Nephron (organoid): ENCODE measurements at regions not wholly inside any gene's neighbourhood (a gene's known extent, or its start where the extent isn't known, plus 50 kb on each side); places are given as distances from the start of the nearest gene placed in this dataset.
A peak's percentile ranks its signal among the peaks of the same experiment; 100 is the strongest.

Experiments
- H3K27ac Mint-ChIP-seq, 3 experiments: 2 replicates each; pipeline ENCODE4 v1.8.0; 2020; ENCODE audit warnings: mixed read lengths in 3 of 3, mild to moderate bottlenecking in 2 of 3, moderate library complexity in 1 of 3
- H3K27me3 Mint-ChIP-seq: 2 replicates; pipeline ENCODE4 v1.8.0; 2021; ENCODE audit warnings: low read depth, mild to moderate bottlenecking, moderate library complexity, mixed read lengths
- H3K36me3 Mint-ChIP-seq: 2 replicates; pipeline ENCODE4 v1.8.0; 2020; ENCODE audit warnings: low read depth, mixed read lengths
- H3K4me1 Mint-ChIP-seq: 2 replicates; pipeline ENCODE4 v1.8.0; 2020; ENCODE audit warnings: mixed read lengths
- H3K4me3 Mint-ChIP-seq, 3 experiments: 2 replicates each; pipeline ENCODE4 v1.8.0; 2020; ENCODE audit warnings: mild to moderate bottlenecking in 3 of 3, mixed read lengths in 3 of 3, moderate library complexity in 2 of 3
- H3K9me3 Mint-ChIP-seq: 2 replicates; pipeline ENCODE4 v1.8.0; 2020; ENCODE audit warnings: mixed read lengths
- TF ChIP-seq, protein P1 (sequence below), 3 experiments: fragments of 200-600 bp; sonication (generic); IDR thresholded peaks; one replicate each; pipeline ENCODE4 v1.5.0; 2021; ENCODE audit warnings: antibody characterized with exemption in 3 of 3; ENCODE audit not compliant: unreplicated experiment in 3 of 3

DNA sequence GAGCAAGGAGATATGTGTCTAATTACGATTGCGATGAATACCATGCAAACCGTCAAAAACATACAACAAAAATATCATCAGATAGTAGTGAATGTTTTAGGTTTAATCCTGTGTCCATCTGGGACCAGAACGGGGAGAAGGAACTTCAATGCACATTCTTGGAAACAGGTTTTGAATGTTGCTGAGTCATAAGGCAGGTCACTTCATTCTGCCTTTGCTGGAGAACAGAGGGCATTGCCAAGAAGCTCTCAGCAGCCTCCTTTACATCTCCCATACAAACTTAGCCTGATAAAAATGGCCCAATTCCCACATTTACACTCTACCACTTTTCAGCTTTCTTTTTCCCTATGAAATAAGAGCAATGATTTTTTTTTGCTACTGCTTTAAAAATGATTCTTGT lies 78.0 kb upstream of the KCNJ6 start:
- Mint-ChIP-seq H3K4me3 (no peak overlapping the region), H3K36me3 (no peaks in the 10 kb centered on the region), H3K27ac (no peak overlapping the region), H3K9me3 (no peaks in the 10 kb centered on the region), H3K4me1 (no peaks in the 10 kb centered on the region), H3K27me3 (peaks cover 3% of the 10 kb centered on the region)
- TF ChIP-seq, protein P1, sequence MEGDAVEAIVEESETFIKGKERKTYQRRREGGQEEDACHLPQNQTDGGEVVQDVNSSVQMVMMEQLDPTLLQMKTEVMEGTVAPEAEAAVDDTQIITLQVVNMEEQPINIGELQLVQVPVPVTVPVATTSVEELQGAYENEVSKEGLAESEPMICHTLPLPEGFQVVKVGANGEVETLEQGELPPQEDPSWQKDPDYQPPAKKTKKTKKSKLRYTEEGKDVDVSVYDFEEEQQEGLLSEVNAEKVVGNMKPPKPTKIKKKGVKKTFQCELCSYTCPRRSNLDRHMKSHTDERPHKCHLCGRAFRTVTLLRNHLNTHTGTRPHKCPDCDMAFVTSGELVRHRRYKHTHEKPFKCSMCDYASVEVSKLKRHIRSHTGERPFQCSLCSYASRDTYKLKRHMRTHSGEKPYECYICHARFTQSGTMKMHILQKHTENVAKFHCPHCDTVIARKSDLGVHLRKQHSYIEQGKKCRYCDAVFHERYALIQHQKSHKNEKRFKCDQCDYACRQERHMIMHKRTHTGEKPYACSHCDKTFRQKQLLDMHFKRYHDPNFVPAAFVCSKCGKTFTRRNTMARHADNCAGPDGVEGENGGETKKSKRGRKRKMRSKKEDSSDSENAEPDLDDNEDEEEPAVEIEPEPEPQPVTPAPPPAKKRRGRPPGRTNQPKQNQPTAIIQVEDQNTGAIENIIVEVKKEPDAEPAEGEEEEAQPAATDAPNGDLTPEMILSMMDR (IDR thresholded peaks at IDR 0.05; ENCODE audit: unreplicated experiment in 3 of 3) = no peak

DNA sequence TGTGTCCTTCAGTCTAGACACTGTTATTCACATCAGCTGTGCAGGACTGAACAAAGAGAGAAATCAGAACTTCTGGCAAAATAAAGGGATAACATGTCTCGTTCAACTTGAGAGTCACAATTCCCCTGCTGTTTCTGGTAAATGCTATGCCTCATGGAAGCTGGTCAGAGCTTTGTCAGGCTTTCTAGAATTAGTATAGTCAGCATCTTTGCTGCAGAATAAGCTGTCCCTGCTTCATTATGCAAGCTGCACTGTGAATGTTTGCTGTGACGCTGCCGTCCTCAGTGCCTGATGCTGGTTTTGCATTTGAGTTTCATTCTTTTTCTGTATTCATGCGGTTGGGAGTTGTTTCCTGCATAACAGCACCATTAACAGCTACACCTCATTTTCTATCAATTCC lies 96.4 kb upstream of the KCNJ6 start:
- Mint-ChIP-seq H3K36me3 (no peaks in the 10 kb centered on the region), H3K27me3 (peaks cover 8% of the 10 kb centered on the region)
- TF ChIP-seq, protein P1 (IDR thresholded peaks at IDR 0.05; ENCODE audit: unreplicated experiment in 3 of 3) = no peak

DNA sequence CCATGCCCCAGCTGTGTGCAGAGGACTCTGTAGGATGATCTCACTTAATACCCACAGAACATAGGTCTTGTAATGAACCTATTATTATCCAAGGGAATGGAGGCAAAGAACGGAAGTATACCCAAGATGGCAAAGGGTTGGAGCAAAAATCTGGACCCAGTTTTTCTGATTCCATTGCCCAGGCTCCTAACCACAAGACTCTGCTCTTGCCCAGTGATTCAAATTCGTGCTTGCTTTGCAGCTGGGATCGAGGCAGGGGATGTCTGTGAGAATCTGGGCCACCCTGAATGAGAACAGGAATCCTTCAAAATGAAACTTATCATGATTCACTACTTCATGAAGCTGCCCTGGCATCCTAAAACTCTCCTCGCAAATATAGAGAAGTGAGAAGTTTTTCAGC lies 97.5 kb upstream of the KCNJ6 start:
- Mint-ChIP-seq H3K36me3 (no peaks in the 10 kb centered on the region), H3K4me3 (no peak overlapping the region), H3K27ac (no peak overlapping the region), H3K27me3 (peaks cover 8% of the 10 kb centered on the region), H3K9me3 (peaks cover 7% of the 10 kb centered on the region), H3K4me1 (peaks cover 6% of the 10 kb centered on the region)
- TF ChIP-seq, protein P1 (IDR thresholded peaks at IDR 0.05; ENCODE audit: unreplicated experiment in 3 of 3) = no peak

More for the DNA sequence above, 96.4 kb upstream of the KCNJ6 start:
- H3K9me3 Mint-ChIP-seq = peaks cover 5% of the 10 kb centered on the region
- no peak overlapping the region for H3K4me3 Mint-ChIP-seq
- peaks cover 6% of the 10 kb centered on the region for H3K4me1 Mint-ChIP-seq
- H3K27ac Mint-ChIP-seq = no peak overlapping the region

DNA sequence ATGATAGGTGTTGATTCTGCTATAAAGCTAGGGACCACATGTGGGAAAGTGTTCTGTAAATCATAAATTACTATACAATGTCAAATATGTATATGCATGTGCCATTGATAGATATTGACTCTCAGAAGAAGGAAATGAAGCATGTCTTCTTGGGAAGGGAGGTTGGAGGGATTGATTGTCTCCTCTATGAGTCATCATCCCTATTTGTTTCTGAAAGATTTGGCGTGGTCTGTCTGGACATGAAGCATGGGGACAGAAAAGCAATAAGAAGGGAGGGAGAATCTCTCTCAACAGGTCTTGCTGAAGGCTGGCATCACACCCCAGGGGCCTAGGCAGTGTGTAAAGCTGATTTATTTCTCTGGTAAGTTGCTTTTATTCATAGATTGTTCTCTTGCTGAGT lies 98.0 kb upstream of the KCNJ6 start:
- TF ChIP-seq, protein P1 (IDR thresholded peaks at IDR 0.05; ENCODE audit: unreplicated experiment in 3 of 3) = no peak
- peaks cover 8% of the 10 kb centered on the region for H3K9me3 Mint-ChIP-seq
- H3K36me3 Mint-ChIP-seq = no peaks in the 10 kb centered on the region
- H3K27ac Mint-ChIP-seq = no peak overlapping the region
- peaks cover 2% of the 10 kb centered on the region for H3K4me1 Mint-ChIP-seq
- peaks cover 8% of the 10 kb centered on the region for H3K27me3 Mint-ChIP-seq
- no peak overlapping the region for H3K4me3 Mint-ChIP-seq

DNA sequence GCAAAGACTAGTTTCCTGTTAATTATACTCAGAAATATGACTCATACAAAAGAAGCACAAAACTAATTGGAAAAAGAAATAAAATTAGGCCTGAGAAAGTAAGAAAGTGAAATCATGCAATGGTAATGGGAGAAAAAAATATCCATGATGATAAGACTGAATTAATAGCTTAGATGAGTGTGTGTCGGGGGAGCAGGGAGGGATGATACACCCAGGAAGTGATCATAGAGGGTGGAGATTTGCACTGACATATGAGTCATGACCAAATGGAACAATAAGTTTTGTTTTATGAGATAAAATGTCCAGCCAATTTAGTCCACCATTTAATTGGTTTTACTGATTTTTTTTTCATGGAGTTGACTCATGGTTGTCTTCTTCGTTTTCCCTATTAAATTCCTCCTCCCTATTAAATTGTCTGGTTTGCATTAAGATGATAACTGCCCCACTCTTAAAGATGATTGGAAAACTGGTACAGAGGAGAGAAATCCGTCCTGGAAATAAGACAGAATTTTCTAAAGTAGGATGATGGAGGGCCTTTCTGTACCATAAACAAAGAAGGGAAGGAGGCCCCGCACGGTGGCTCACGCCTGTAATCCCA lies 111.7 kb upstream of the KCNJ6 start:
- Mint-ChIP-seq H3K27ac (peak overlapping the region in 2 of 3 experiments; percentile 33 to 58), H3K4me3 (no peak overlapping the region), H3K4me1 (peaks cover 14% of the 10 kb centered on the region), H3K9me3 (no peaks in the 10 kb centered on the region), H3K27me3 (peaks cover 13% of the 10 kb centered on the region), H3K36me3 (no peaks in the 10 kb centered on the region)
- TF ChIP-seq, protein P1 (IDR thresholded peaks at IDR 0.05; ENCODE audit: unreplicated experiment in 3 of 3) = no peak

DNA sequence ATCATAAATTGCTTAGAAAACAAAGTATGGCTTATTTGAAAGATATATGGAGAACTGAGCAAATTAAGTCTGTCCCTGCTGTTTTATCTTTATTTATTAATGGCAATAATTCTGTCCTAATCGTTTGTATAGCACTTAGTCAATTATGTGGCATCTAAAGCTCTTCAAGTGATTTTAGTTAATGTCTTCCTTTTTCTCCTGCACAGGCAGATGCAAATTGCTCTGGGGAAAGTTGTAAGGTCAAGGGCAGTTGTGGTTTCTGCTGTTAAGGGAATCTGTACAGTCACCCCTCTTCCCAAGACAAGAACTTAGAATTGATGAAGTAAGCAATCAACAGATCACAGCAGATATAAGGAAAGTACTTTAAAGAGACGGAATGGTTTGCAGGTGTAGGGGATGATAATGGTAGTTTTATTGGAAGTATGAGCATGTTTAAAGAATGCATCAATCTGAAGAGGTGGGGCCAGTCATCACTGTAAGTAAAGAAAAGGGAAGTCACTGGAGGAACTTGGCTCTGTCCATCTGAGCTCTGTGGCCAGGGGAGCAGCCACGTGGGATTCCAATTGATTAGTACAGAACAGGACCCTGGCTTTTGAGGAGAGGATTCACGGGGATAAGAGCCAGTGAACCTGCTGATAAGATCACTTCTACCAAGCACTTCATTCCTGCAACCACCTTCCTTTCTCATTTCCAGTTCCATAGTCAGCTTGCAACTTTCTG lies 116.0 kb upstream of the KCNJ6 start:
- peaks cover 9% of the 10 kb centered on the region for H3K4me1 Mint-ChIP-seq
- H3K27me3 Mint-ChIP-seq = peaks cover 13% of the 10 kb centered on the region
- H3K9me3 Mint-ChIP-seq = no peaks in the 10 kb centered on the region
- H3K4me3 Mint-ChIP-seq = no peak overlapping the region
- TF ChIP-seq, protein P1 (IDR thresholded peaks at IDR 0.05; ENCODE audit: unreplicated experiment in 3 of 3) = no peak
- H3K27ac Mint-ChIP-seq = no peak overlapping the region
- no peaks in the 10 kb centered on the region for H3K36me3 Mint-ChIP-seq
